BJ (cell line): ENCODE measurements at regions not wholly inside any gene's neighbourhood (a gene's known extent, or its start where the extent isn't known, plus 50 kb on each side); places are given as distances from the start of the nearest gene placed in this dataset.

ENCODE experiments used
- CTCF ChIA-PET: fragments of 350-600 bp; formaldehyde crosslinking; extraction: SDS; loops from one replicate; lab custom pipeline; 2021; ENCODE audit warnings: antibody characterized with exemption, inconsistent platforms; lab: Yijun Ruan, JAX
- POLR2A ChIA-PET: fragments of 300-600 bp; sonication (Branson Sonifier 250); formaldehyde crosslinking; extraction: SDS; loops from one replicate; lab custom pipeline; 2021; ENCODE audit warnings: antibody characterized with exemption; lab: Charles Lee
- DNase-seq: peaks from one replicate; pipeline ENCODE4 v3.0.0-alpha.2; 2011; ENCODE audit warnings: low read depth
- H3K27me3 ChIP-seq: 2 replicates; pipeline ENCODE4 v1.6.0; 2011; ENCODE audit warnings: low read length; ENCODE audit not compliant: control insufficient read depth, insufficient read depth
- H3K36me3 ChIP-seq: 2 replicates; pipeline ENCODE4 v1.5.1; 2011; ENCODE audit warnings: low read length; ENCODE audit not compliant: control insufficient read depth, insufficient read depth
- H3K4me3 ChIP-seq: 2 replicates; pipeline ENCODE4 v1.5.1; 2011; ENCODE audit warnings: low read depth, mild to moderate bottlenecking, control low read depth, low read length
- TF ChIP-seq, protein P1 (sequence below): IDR thresholded peaks from 2 replicates; pipeline ENCODE4 v1.5.1; 2011; ENCODE audit warnings: low read depth, mild to moderate bottlenecking, control low read depth, inconsistent platforms, low read length, moderate library complexity; ENCODE audit not compliant: insufficient read depth

- POLR2A ChIA-PET, result no interaction called here
- no peaks in the 10 kb centered on the region for H3K36me3 ChIP-seq
- no peak overlapping the region for H3K4me3 ChIP-seq
- DNase-seq, result no peak
- CTCF ChIA-PET, result interaction anchor here (0.8 to 1.3 kb wide), 3 partner anchors 10 to 18 kb away, joined by 3 read pairs; no protein-coding TSS in a partner anchor
- H3K27me3 ChIP-seq, result no peaks in the 10 kb centered on the region; the same call in none of the 2 replicates
- TF ChIP-seq, protein P1, sequence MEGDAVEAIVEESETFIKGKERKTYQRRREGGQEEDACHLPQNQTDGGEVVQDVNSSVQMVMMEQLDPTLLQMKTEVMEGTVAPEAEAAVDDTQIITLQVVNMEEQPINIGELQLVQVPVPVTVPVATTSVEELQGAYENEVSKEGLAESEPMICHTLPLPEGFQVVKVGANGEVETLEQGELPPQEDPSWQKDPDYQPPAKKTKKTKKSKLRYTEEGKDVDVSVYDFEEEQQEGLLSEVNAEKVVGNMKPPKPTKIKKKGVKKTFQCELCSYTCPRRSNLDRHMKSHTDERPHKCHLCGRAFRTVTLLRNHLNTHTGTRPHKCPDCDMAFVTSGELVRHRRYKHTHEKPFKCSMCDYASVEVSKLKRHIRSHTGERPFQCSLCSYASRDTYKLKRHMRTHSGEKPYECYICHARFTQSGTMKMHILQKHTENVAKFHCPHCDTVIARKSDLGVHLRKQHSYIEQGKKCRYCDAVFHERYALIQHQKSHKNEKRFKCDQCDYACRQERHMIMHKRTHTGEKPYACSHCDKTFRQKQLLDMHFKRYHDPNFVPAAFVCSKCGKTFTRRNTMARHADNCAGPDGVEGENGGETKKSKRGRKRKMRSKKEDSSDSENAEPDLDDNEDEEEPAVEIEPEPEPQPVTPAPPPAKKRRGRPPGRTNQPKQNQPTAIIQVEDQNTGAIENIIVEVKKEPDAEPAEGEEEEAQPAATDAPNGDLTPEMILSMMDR, result no peak
Measured at GRCh38 chr5:170166101-170166500, 60.4 kb downstream of the FOXI1 start.

GRCh38 chr5:170168002-170168401 lies 62.3 kb downstream of the FOXI1 start:
- TF ChIP-seq, protein P1, result no peak
- ChIA-PET CTCF (interaction anchor here (1.0 kb wide), 1 partner anchor 57 kb away, joined by 3 read pairs; no protein-coding TSS in a partner anchor), POLR2A (no interaction called here)
- Histone ChIP-seq H3K27me3 (no peaks in the 10 kb centered on the region; the same call in none of the 2 replicates), H3K36me3 (no peaks in the 10 kb centered on the region), H3K4me3 (no peak overlapping the region)
- no peak for DNase-seq

GRCh38 chr5:170168797-170169196 lies 63.1 kb downstream of the FOXI1 start:
- TF ChIP-seq, protein P1, result no peak
- no peak for DNase-seq
- no peaks in the 10 kb centered on the region; the same call in none of the 2 replicates for H3K27me3 ChIP-seq
- H3K36me3 ChIP-seq, result no peaks in the 10 kb centered on the region
- POLR2A ChIA-PET, result no interaction called here
- H3K4me3 ChIP-seq, result no peak overlapping the region
- CTCF ChIA-PET, result no interaction called here

DNA sequence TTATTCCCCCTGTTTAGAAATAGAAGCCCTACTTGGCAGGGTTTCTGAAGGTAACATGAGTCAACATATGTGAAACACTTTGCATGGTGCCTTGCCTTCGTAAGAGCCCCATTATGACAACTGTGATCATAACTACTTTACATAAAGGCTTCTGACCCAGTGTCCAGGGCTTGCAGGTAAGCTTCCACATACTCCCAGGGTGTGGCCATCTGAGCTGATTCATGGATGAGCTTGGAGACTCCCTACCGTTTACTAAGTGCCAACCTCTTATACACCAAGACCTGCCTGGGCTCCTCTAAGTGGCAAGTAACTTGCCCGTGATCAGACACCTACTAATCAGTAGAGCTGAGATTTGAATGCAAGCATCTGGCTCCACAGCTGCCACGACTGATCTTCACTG lies 62.8 kb upstream of the C5orf58 start:
- TF ChIP-seq, protein P1, result no peak
- no peaks in the 10 kb centered on the region; the same call in none of the 2 replicates for H3K27me3 ChIP-seq
- POLR2A ChIA-PET, result no interaction called here
- no peak overlapping the region for H3K4me3 ChIP-seq
- CTCF ChIA-PET, result no interaction called here
- DNase-seq, result no peak
- H3K36me3 ChIP-seq, result no peaks in the 10 kb centered on the region

- no peak for DNase-seq
- H3K27me3 ChIP-seq, result no peaks in the 10 kb centered on the region; the same call in none of the 2 replicates
- no peak overlapping the region for H3K4me3 ChIP-seq
- CTCF ChIA-PET, result interaction anchor here (4.2 kb wide), 1 partner anchor 13 kb away, joined by 24 read pairs; no protein-coding TSS in a partner anchor
- TF ChIP-seq, protein P1, result no peak
- no peaks in the 10 kb centered on the region for H3K36me3 ChIP-seq
- POLR2A ChIA-PET, result no interaction called here
Measured at GRCh38 chr5:170171811-170172210, 61.0 kb upstream of the C5orf58 start.
